H7 (cell line): ENCODE measurements at regions not wholly inside any gene's neighbourhood (a gene's known extent, or its start where the extent isn't known, plus 50 kb on each side); places are given as distances from the start of the nearest gene placed in this dataset.
"Not testable (repeated sequence)": the region's sequence is repeated elsewhere in the genome, so short reads cannot be mapped to it uniquely, and the experiment has no call there.

Experiments used
- DNase-seq: peaks from one replicate; pipeline ENCODE4 v3.0.0; 2012
- H3K27me3 ChIP-seq: 2 replicates; pipeline ENCODE4 v1.6.0; 2011; ENCODE audit warnings: mild to moderate bottlenecking, low read length; ENCODE audit not compliant: control insufficient read depth, insufficient read depth
- H3K36me3 ChIP-seq: replicated peaks from 2 replicates; pipeline ENCODE4 v1.5.1; 2011; ENCODE audit warnings: low read length; ENCODE audit not compliant: control insufficient read depth, insufficient read depth
- H3K4me3 ChIP-seq: 2 replicates; pipeline ENCODE4 v1.5.1; 2011; ENCODE audit warnings: low read depth, mild to moderate bottlenecking, control low read depth, low read length, moderate library complexity; ENCODE audit not compliant: insufficient read depth

DNA sequence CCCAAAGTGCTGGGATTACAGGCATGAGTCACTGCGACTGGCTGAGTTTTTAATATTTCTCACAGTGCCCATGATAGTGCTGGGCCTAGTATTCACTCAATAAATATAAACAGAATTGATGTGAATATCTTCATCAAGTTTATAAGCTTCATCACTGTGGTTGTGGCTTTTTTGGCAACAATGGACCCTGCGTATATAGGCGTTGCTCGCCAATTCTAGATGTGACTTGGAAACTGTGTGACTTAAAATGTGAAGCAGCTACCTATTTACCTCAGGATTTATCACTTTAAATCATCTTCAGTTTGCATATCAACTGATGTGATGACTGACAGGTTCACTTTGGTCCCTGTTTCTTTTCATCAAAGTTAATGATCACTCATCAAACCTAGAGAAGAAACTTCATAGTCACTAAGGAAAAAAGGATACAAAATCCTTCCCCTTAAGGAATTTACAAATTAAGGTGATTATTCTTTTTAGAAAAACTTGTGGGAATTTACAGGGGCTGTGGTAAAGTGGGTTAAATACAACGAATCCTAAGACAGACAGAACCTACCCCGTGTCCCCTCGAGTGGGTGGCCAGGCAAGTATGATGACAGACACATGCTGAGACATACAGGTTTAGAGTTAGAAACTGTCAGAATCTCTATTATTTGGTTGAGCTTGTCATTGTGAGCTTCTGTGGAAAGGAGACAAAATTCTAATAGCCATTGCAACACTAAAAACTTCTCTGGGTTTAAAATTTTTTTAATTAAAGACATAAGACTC, 101.3 kb downstream of the AKAP11 start:
- no peaks in the 10 kb centered on the region for H3K27me3 ChIP-seq
- H3K36me3 ChIP-seq: no peaks in the 10 kb centered on the region
- no peak for DNase-seq
- H3K4me3 ChIP-seq: no peak overlapping the region

DNA sequence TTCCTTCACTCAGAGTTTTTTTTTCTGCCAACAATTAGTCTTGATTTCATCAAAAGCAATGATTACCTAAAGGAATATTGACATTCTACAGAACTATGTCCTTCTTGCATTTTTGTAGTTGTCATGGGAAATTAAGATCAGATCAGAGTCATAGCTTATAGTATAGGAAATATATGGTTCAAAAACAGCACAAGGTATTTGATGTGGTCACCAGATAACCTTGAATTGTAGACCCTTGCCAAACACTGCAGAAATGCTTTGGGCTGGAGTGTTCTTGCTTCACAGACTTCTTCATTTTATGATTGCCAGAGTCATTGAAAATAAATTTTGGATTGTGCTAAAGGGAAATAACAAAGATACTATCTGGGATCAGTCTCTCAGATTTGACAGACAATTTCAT, 103.7 kb downstream of the AKAP11 start:
- no peak overlapping the region for H3K4me3 ChIP-seq
- no peaks in the 10 kb centered on the region for H3K27me3 ChIP-seq
- DNase-seq: no peak
- no peaks in the 10 kb centered on the region for H3K36me3 ChIP-seq

GRCh38 chr13:42377640-42378382, 105.9 kb downstream of the AKAP11 start:
- Histone ChIP-seq H3K36me3 (no peaks in the 10 kb centered on the region), H3K27me3 (no peaks in the 10 kb centered on the region), H3K4me3 (no peak overlapping the region)
- DNase-seq: no peak

DNA sequence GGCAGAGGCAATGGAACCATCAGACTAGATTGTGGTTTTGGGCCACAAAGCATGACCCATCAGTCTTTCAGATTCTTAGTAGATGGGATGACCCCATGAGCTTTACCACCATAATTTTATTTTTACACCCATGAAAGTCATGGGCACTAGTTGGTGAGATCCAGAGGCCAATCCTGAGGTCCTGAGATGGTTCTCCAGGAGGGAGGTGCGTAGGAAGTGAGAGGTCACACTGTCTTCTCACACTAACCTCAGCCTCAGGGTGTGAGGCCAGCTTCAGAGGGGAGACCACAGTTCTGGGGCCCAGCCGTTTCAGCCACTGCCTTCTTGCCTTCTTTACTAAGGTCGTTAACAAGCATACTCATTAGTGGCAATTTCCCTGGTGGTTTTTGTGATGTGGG, 106.4 kb downstream of the AKAP11 start:
- Histone ChIP-seq H3K27me3 (no peaks in the 10 kb centered on the region), H3K36me3 (no peaks in the 10 kb centered on the region), H3K4me3 (no peak overlapping the region)
- no peak for DNase-seq

- H3K27me3 ChIP-seq: no peaks in the 10 kb centered on the region
- H3K36me3 ChIP-seq: no peaks in the 10 kb centered on the region
- H3K4me3 ChIP-seq: no peak overlapping the region
- no peak for DNase-seq
These were observed 107.3 kb downstream of the AKAP11 start for GRCh38 chr13:42379241-42379640.

- H3K27me3 ChIP-seq: no peaks in the 10 kb centered on the region
- no peak overlapping the region for H3K4me3 ChIP-seq
- no peak for DNase-seq
- H3K36me3 ChIP-seq: no peaks in the 10 kb centered on the region
These were observed 108.6 kb downstream of the AKAP11 start for GRCh38 chr13:42380420-42381164.

GRCh38 chr13:42381165-42381425, 109.1 kb downstream of the AKAP11 start:
- H3K27me3 ChIP-seq: no peaks in the 10 kb centered on the region
- no peaks in the 10 kb centered on the region for H3K36me3 ChIP-seq
- no peak for DNase-seq
- no peak overlapping the region for H3K4me3 ChIP-seq

DNA sequence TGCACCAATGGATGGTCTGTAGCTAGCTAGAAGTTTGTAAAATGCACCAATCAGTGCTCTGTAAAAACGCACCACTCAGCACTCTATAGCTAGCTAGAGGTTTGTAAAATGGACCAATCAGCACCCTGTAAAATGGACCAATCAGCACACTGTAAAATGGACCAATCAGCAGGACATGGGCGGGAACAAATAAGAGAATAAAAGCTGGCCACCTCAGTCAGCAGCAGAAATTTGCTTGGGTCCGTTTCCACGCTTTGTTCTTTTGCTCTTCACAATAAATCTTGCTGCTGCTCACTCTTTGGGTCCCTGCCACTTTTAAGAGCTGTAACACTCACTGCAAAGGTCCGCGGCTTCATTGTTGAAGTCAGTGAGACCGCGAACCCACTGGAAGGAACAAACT, 109.5 kb downstream of the AKAP11 start:
- not testable (repeated sequence) for H3K4me3 ChIP-seq, DNase-seq, H3K36me3 ChIP-seq, H3K27me3 ChIP-seq

- no peak for DNase-seq
- H3K36me3 ChIP-seq: no peaks in the 10 kb centered on the region
- no peak overlapping the region for H3K4me3 ChIP-seq
- H3K27me3 ChIP-seq: no peaks in the 10 kb centered on the region
These were observed 111.1 kb downstream of the AKAP11 start for GRCh38 chr13:42383025-42383424.

DNA sequence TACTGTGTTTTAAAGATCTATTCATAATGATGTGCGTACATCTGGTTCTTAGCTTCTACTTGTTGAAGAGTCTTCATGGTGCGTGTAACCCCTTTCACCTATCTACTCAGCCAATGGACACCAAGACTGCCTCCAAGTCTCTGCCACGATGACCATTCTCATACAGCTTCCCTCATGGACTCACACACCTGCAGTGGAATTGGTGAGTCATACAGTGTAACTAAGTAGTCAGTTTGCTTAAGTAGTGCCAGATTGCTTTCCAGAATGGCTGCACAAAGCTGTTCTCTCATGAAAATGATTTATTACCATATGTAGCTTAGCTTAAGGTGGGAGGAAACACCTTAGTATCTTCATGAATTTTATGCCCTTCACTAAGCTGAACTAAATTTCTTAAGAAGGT, 112.3 kb downstream of the AKAP11 start:
- H3K27me3 ChIP-seq: no peaks in the 10 kb centered on the region
- no peaks in the 10 kb centered on the region for H3K36me3 ChIP-seq
- no peak overlapping the region for H3K4me3 ChIP-seq
- no peak for DNase-seq

- no peaks in the 10 kb centered on the region for H3K36me3 ChIP-seq
- no peak for DNase-seq
- H3K4me3 ChIP-seq: no peak overlapping the region
- no peaks in the 10 kb centered on the region for H3K27me3 ChIP-seq
These were observed 116.4 kb downstream of the AKAP11 start for GRCh38 chr13:42388326-42388725.

GRCh38 chr13:42389041-42389440, 117.1 kb downstream of the AKAP11 start:
- Histone ChIP-seq H3K36me3 (no peaks in the 10 kb centered on the region), H3K27me3 (no peaks in the 10 kb centered on the region), H3K4me3 (no peak overlapping the region)
- DNase-seq: no peak

DNA sequence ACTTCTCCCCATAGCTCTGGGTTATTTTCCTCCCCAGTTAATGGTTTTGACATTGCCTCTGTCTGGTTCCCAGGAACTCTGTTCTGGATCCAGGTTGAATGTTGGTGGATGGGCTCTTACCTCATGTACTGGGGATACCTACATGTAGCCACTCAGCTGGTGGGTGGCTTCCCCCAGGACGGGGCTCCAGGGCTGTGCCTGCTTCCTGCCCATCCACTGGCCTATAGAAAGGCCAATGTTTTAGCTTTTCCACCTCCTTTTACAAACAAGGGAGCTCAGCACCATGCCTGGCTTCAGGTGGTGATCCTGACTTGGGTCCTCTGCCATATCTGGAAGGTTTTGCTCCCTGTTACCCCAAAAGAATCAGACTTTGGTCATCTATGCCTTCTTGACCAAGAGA, 120.2 kb downstream of the AKAP11 start:
- DNase-seq: no peak
- no peaks in the 10 kb centered on the region; the same call in 1 of the 2 replicates for H3K27me3 ChIP-seq
- no peak overlapping the region for H3K4me3 ChIP-seq
- no peaks in the 10 kb centered on the region for H3K36me3 ChIP-seq

- H3K4me3 ChIP-seq: no peak overlapping the region
- H3K27me3 ChIP-seq: no peaks in the 10 kb centered on the region; the same call in 1 of the 2 replicates
- H3K36me3 ChIP-seq: no peaks in the 10 kb centered on the region
- DNase-seq: no peak
These were observed 121.0 kb downstream of the AKAP11 start for GRCh38 chr13:42392716-42393572.
